ENCODE measurements at regions not wholly inside any gene's neighbourhood (a gene's known extent, or its start where the extent isn't known, plus 50 kb on each side); places are given as distances from the start of the nearest gene placed in this dataset.

DNA sequence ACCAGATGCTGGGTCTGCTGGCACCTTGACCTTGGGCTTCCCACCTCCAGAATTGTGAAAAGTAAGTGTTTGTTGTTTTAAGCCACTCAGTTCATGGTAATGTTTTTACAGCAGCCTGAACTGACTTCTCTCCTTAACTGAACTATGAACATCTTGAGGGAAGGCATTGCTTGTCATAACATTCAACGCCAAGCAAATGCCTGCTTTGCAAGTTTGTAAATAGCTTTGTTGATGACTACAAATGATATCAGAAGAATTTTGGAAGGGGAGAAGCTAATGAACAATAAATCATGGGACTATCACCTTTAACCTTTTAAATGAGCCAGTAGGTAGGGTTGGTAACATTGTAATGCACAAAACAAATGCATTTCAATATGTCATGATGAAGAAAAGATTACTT, 402.4 kb upstream of the ADARB2 start:
- Histone ChIP-seq H3K9me3 (ENCODE audit: control insufficient read depth, low read depth, low read length) (no peaks in the 10 kb centered on the region), H4K8ac (replicated peaks; ENCODE audit: insufficient read length, low read depth, low read length) (no peak overlapping the region), H3K79me2 (ENCODE audit: insufficient read depth, low read length) (no peaks in the 10 kb centered on the region), H2BK120ac (ENCODE audit: low read depth, low read length, poor library complexity, severe bottlenecking) (no peak overlapping the region), H2BK20ac (ENCODE audit: low read depth, low read length, poor library complexity, severe bottlenecking) (no peak overlapping the region), H3K9ac (ENCODE audit: extremely low read depth, insufficient read length, low read length) (no peak overlapping the region), H3K79me1 (ENCODE audit: insufficient read depth, low read depth, low read length, poor library complexity, severe bottlenecking) (no peaks in the 10 kb centered on the region), H4K5ac (ENCODE audit: insufficient read length, low read depth, low read length) (no peak overlapping the region), H2BK15ac (ENCODE audit: low read depth, low read length) (no peak overlapping the region), H3K14ac (ENCODE audit: insufficient read depth, low read length) (no peak overlapping the region), H3K4me2 (ENCODE audit: insufficient read depth, insufficient read length, low read length) (no peak overlapping the region), H3T11ph (ENCODE audit: low read length) (no peak overlapping the region), H2AK5ac (ENCODE audit: insufficient read length, low read length) (no peak overlapping the region), H2BK5ac (ENCODE audit: insufficient read length, low read length) (no peak overlapping the region), H3K4me1 (ENCODE audit: insufficient read depth, low read length) (no peaks in the 10 kb centered on the region), H3K27ac (ENCODE audit: insufficient read length, low read depth, low read length) (no peak overlapping the region), H4K91ac (ENCODE audit: insufficient read length, low read depth, low read length) (no peak overlapping the region), H3K56ac (ENCODE audit: insufficient read length, low read depth, low read length) (no peak overlapping the region), H3K27me3 (ENCODE audit: insufficient read depth, low read length) (no peaks in the 10 kb centered on the region), H3K18ac (ENCODE audit: insufficient read length, low read depth, low read length) (no peak overlapping the region), H2BK12ac (ENCODE audit: insufficient read length, low read depth, low read length) (no peak overlapping the region), H2AFZ (ENCODE audit: low read length) (no peak overlapping the region), H3K23ac (ENCODE audit: insufficient read length, low read depth, low read length) (no peak overlapping the region), H4K20me1 (ENCODE audit: control insufficient read depth, insufficient read depth, insufficient read length) (no peaks in the 10 kb centered on the region), H3K4ac (ENCODE audit: low read depth, low read length) (no peak overlapping the region), H3K23me2 (ENCODE audit: insufficient read length, low read depth, low read length, poor library complexity, severe bottlenecking) (no peaks in the 10 kb centered on the region)
- H3K4me1 Mint-ChIP-seq = peaks cover 9 to 16% of the 10 kb centered on the region in 2 experiments
- H3K4me3 Mint-ChIP-seq = no peak overlapping the region
- H3K9me3 Mint-ChIP-seq = peaks cover 2 to 9% of the 10 kb centered on the region in 2 experiments; a peak in 3 of 5 replicates
- H3K36me3 Mint-ChIP-seq (ENCODE audit: insufficient read depth in 1 of 3, low read depth in 3 of 3) = peaks cover 0 to 2% (median 0%) of the 10 kb centered on the region in 3 experiments; a peak in 3 of 7 replicates
- no peak overlapping the region for H3K27ac Mint-ChIP-seq
- no peaks in the 10 kb centered on the region for H3K27me3 Mint-ChIP-seq (ENCODE audit: low read depth)
- DNase-seq = no peak
- WGBS (ENCODE audit: extremely low coverage, insufficient read length, low lambda C conversion rate) = no CpG with 5 or more reads among the region's 1 CpG
- TF ChIP-seq, protein P1, sequence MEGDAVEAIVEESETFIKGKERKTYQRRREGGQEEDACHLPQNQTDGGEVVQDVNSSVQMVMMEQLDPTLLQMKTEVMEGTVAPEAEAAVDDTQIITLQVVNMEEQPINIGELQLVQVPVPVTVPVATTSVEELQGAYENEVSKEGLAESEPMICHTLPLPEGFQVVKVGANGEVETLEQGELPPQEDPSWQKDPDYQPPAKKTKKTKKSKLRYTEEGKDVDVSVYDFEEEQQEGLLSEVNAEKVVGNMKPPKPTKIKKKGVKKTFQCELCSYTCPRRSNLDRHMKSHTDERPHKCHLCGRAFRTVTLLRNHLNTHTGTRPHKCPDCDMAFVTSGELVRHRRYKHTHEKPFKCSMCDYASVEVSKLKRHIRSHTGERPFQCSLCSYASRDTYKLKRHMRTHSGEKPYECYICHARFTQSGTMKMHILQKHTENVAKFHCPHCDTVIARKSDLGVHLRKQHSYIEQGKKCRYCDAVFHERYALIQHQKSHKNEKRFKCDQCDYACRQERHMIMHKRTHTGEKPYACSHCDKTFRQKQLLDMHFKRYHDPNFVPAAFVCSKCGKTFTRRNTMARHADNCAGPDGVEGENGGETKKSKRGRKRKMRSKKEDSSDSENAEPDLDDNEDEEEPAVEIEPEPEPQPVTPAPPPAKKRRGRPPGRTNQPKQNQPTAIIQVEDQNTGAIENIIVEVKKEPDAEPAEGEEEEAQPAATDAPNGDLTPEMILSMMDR (conservative IDR thresholded peaks at IDR 0.05) = no peak
